ENCODE measurements at regions not wholly inside any gene's neighbourhood (a gene's known extent, or its start where the extent isn't known, plus 50 kb on each side); places are given as distances from the start of the nearest gene placed in this dataset.
A peak's percentile ranks its signal among the peaks of the same experiment; 100 is the strongest.
"Not testable (repeated sequence)": the region's sequence is repeated elsewhere in the genome, so short reads cannot be mapped to it uniquely, and the experiment has no call there.

DNA sequence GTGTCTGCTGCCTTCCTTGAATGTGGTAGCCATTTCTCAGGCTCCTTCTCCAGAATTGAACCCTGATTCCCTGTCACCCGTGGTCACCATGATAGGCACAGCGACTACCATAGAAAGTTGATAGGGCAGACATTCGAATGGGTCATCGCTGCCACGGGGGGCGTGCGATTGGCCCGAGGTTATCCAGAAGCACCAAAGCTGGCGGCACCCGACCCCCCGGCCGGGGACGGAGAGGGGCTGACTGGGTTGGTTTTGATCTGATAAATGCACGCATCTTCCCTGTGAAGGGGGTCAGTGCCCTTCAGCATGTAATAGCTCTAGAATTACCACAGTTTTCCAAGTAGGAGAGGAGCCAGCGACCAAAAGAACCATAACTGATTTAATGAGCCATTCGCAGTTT, 94.0 kb upstream of the ANKRD30BL start:
- no peak for DNase-seq
- ChIA-PET CTCF (no interaction called here), POLR2A (no interaction called here)
- TF ChIP-seq, protein P1, sequence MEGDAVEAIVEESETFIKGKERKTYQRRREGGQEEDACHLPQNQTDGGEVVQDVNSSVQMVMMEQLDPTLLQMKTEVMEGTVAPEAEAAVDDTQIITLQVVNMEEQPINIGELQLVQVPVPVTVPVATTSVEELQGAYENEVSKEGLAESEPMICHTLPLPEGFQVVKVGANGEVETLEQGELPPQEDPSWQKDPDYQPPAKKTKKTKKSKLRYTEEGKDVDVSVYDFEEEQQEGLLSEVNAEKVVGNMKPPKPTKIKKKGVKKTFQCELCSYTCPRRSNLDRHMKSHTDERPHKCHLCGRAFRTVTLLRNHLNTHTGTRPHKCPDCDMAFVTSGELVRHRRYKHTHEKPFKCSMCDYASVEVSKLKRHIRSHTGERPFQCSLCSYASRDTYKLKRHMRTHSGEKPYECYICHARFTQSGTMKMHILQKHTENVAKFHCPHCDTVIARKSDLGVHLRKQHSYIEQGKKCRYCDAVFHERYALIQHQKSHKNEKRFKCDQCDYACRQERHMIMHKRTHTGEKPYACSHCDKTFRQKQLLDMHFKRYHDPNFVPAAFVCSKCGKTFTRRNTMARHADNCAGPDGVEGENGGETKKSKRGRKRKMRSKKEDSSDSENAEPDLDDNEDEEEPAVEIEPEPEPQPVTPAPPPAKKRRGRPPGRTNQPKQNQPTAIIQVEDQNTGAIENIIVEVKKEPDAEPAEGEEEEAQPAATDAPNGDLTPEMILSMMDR (IDR thresholded peaks at IDR 0.05), result no peak
- peaks cover 18% of the 10 kb centered on the region for H3K27me3 Mint-ChIP-seq
- H3K36me3 Mint-ChIP-seq (ENCODE audit: low read depth), result peaks cover 3% of the 10 kb centered on the region
- no peak for ATAC-seq
- intact Hi-C loops (cut with micrococcal nuclease), result no loop called here
- H3K27ac Mint-ChIP-seq, result no peak overlapping the region
- no peaks in the 10 kb centered on the region for H3K4me1 Mint-ChIP-seq (ENCODE audit: low read depth)
- peaks cover 10% of the 10 kb centered on the region for H3K9me3 Mint-ChIP-seq
- no peak overlapping the region for H3K4me3 Mint-ChIP-seq

DNA sequence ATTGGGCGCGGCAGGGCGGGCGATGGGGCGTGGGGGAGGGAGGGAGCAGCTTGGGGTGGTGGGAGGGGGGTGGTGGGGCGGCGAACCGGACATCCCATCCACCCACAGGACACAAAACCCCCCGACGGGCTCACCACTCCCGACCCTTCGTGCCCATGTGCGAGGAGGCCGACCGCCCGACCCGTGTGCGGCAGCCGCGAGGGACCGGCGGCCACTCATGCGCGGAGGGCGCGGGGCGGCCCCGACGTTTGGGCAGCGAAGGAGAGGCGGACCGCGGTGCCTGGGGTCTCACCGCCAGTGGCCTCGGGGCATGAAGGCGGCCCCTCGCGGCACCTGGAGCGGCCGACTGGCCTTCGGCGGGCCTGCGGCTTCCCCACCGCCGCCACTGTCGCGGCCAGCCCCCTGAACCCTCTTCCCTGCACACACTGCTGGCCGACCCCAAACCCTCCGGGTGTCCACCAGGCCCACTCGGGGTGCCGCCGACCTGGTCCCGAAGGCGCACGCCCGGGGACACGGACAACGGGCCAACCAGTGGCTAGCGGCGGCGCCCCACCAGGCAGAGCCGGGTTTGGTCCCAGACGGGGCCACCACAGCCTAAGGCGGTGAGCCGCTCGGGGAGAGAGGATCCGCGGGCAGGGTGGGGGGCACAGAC, 94.6 kb upstream of the ANKRD30BL start:
- intact Hi-C loops (cut with micrococcal nuclease), result no loop called here
- no peaks in the 10 kb centered on the region for H3K4me1 Mint-ChIP-seq (ENCODE audit: low read depth)
- H3K4me3 Mint-ChIP-seq, result no peak overlapping the region
- no peak overlapping the region for H3K27ac Mint-ChIP-seq
- ChIA-PET CTCF (no interaction called here), POLR2A (no interaction called here)
- peaks cover 18% of the 10 kb centered on the region for H3K27me3 Mint-ChIP-seq
- TF ChIP-seq, protein P1 (IDR thresholded peaks at IDR 0.05), result no peak
- no peak for ATAC-seq
- peaks cover 7% of the 10 kb centered on the region for H3K9me3 Mint-ChIP-seq
- DNase-seq, result no peak
- peaks cover 3% of the 10 kb centered on the region for H3K36me3 Mint-ChIP-seq (ENCODE audit: low read depth)

DNA sequence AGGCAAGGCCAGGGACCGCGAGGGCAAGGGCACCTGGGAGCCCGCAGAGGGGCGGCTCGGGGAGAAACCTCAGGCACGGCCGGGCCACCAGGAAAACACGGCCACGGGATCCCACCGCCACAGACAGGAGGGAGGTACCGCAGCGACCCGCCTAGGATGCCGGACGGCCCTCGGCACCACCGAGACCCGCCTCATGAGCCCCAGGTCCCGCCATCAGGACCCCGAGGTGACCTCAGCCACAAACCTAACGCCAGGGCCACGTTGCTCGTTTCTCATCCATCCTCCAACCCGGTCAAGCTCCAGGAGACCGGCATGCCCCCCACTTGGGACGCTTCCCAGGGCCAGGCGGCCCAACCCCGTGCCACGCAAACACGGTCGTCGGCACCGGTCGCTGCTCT, 95.2 kb upstream of the ANKRD30BL start:
- H3K36me3 Mint-ChIP-seq (ENCODE audit: low read depth); H3K4me3 Mint-ChIP-seq; H3K4me1 Mint-ChIP-seq (ENCODE audit: low read depth); ATAC-seq; H3K9me3 Mint-ChIP-seq; CTCF ChIA-PET; POLR2A ChIA-PET; DNase-seq; H3K27ac Mint-ChIP-seq; intact Hi-C loops (cut with micrococcal nuclease): not testable (repeated sequence)
- peaks cover 18% of the 10 kb centered on the region for H3K27me3 Mint-ChIP-seq

DNA sequence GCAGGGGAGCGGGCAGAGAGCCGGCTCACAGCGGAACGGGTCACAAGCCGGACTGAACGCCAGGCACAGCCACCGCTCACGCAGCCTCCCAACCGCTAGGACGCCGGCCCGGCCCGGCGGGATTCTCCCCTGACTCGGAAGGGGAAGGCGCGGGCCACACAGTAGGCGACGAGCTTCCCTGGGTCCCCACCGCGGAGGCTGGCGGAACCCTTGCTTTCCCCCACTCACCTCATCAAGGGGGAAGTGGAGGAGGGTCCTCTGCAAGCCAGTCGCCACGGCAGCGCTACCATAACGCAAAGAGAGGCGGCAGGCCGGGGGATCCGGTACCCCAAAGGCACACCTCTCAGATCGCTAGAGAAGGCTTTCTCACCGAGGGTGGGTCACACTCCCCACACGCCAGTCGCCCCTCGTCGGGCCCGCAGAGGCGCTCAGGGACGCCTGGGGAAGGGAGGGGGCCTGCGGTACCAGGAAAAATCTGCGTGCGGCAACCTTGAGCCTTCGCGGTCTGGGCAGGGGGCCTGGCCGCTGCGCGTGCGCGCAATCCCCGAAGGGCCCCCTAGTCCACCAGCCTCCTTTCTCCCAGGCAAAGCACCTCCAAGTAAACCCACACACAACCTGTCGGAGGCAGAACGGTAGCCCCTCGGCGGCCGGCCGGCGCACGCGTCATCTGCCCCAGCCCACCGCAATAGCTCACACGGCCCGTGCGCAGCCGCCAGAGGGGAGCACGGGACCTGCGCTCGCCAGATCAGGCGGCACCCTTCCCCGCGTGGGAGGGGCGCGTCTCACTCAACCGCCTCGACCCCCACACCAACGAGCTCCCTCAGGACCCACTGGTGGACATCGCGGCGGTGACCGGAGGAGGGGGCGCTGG, 95.8 kb upstream of the ANKRD30BL start:
- H3K4me3 Mint-ChIP-seq; H3K9me3 Mint-ChIP-seq; H3K36me3 Mint-ChIP-seq (ENCODE audit: low read depth); POLR2A ChIA-PET; H3K27ac Mint-ChIP-seq; intact Hi-C loops (cut with micrococcal nuclease); ATAC-seq; CTCF ChIA-PET; H3K4me1 Mint-ChIP-seq (ENCODE audit: low read depth); DNase-seq: not testable (repeated sequence)
- peaks cover 18% of the 10 kb centered on the region for H3K27me3 Mint-ChIP-seq

DNA sequence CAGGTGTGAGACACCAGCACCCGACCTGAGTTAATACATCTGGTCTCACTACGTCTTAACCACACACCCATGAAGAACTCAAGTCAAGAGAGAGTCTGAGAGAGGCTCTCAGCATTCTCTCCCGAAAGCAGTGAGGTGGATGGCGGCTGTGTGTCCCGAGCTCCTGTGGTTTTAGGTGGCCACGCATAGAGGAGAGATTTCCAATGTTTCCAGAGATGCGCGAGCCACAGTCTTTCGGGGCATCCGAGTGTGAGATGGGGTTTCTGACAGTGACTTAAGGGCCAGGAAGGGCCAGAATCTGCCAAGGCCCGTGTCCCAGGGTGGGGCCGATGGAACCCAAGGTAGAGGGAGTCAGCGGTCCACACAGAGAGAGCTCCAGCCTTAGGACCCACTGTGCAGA, 97.5 kb upstream of the ANKRD30BL start:
- POLR2A ChIA-PET; H3K4me1 Mint-ChIP-seq (ENCODE audit: low read depth); CTCF ChIA-PET; H3K4me3 Mint-ChIP-seq; H3K9me3 Mint-ChIP-seq; DNase-seq; H3K36me3 Mint-ChIP-seq (ENCODE audit: low read depth); ATAC-seq; H3K27ac Mint-ChIP-seq; intact Hi-C loops (cut with micrococcal nuclease): not testable (repeated sequence)
- peaks cover 18% of the 10 kb centered on the region for H3K27me3 Mint-ChIP-seq

DNA sequence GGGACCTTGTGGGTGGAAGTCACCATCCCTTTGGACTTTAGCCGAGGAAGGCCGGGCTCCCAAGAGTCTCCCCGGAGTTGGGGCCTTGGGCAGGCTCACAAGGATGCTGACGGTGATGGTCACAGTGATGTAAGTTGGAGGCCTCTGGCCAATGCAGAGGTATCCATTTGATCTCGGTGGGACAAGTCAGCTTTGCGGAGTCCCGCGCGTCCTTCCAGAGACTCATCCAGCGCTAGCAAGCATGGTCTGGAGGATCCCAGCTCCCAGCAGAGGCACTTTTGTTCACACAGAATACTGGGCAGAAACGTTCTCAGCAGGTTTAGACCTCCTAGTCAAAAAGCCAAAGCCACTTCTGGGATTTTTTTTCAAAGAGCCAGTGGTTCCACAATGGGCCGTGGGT, 103.8 kb upstream of the ANKRD30BL start:
- H3K4me3 Mint-ChIP-seq; ATAC-seq; DNase-seq; H3K27me3 Mint-ChIP-seq; H3K4me1 Mint-ChIP-seq (ENCODE audit: low read depth); CTCF ChIA-PET; H3K27ac Mint-ChIP-seq; H3K9me3 Mint-ChIP-seq; intact Hi-C loops (cut with micrococcal nuclease); H3K36me3 Mint-ChIP-seq (ENCODE audit: low read depth); POLR2A ChIA-PET: not testable (repeated sequence)

DNA sequence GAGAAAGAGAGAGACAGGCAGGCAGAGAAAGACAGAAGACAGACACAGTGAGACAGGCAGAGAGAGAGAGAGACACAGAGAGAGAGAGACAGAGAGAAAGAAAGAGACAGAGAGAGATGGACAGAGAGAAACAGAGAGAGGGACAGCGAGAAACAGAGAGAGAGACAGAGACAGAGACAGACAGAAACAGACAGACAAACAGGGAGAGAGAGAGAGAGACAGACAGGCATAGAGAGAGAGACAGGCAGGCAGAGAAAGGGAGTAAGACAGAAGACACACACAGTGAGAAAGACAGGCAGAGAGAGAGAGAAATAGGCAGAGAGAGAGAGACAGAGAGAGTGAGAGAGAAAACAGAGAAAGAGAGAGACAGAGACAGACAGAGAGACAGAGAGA, 105.3 kb upstream of the ANKRD30BL start:
- CTCF ChIA-PET, result no interaction called here
- TF ChIP-seq, protein P1 (IDR thresholded peaks at IDR 0.05), result no peak
- DNase-seq, result no peak
- POLR2A ChIA-PET, result no interaction called here
- H3K9me3 Mint-ChIP-seq, result no peaks in the 10 kb centered on the region
- H3K4me1 Mint-ChIP-seq (ENCODE audit: low read depth), result no peaks in the 10 kb centered on the region
- no peak for ATAC-seq
- no peaks in the 10 kb centered on the region for H3K36me3 Mint-ChIP-seq (ENCODE audit: low read depth)
- no peak overlapping the region for H3K4me3 Mint-ChIP-seq
- no peak overlapping the region for H3K27ac Mint-ChIP-seq
- intact Hi-C loops (cut with micrococcal nuclease), result no loop called here
- peaks cover 1% of the 10 kb centered on the region for H3K27me3 Mint-ChIP-seq

DNA sequence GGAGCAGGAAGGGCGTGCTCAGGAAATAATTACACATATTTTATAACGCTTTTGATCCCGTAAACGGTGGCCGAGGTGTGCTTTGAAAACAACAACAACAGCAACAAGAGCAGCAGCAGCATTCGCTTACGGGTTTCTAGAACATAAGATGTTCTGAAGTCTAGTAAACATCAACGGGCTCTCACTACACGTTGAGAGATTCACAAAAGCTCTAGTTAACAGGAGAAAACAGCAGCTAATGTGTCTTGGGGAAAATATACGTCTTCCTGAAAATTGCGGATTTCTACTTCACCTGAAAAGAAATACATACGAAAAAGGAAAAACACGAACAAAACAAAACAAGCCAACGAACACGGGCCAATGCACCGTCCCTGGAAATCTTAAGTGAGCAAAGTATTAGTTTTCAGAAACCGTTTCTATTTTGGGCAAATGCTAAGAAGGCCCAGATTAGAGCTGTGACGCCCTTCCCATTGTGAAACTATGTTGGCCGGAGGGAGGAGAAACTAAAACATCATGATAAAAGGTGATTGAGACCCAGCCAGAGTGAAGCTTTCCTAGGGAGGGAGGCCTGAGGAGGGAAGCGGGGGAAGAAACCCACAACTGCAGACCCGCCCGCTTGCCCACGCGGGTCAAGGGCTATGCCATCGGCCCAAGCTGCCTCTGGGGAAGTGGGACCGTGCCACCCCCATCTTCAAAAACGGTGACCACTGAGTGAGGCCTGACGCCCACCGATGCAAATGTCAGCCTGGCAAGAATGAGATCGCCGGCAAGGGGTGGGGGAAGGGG, 105.9 kb upstream of the ANKRD30BL start:
- POLR2A ChIA-PET, result interaction anchor here (0.6 kb wide), 1 partner anchor 511 kb away, joined by 3 read pairs; no protein-coding TSS in a partner anchor
- CTCF ChIA-PET, result interaction anchor here (1.6 kb wide), 1 partner anchor 1512 kb away, joined by 4 read pairs; no protein-coding TSS in a partner anchor

More for the DNA sequence above, 105.9 kb upstream of the ANKRD30BL start:
- H3K27me3 Mint-ChIP-seq; ATAC-seq; H3K27ac Mint-ChIP-seq; H3K4me3 Mint-ChIP-seq; H3K4me1 Mint-ChIP-seq (ENCODE audit: low read depth); H3K36me3 Mint-ChIP-seq (ENCODE audit: low read depth); H3K9me3 Mint-ChIP-seq; intact Hi-C loops (cut with micrococcal nuclease): not testable (repeated sequence)
- peak; percentile 24 for DNase-seq
